ENCODE measurements at regions not wholly inside any gene's neighbourhood (a gene's known extent, or its start where the extent isn't known, plus 50 kb on each side); places are given as distances from the start of the nearest gene placed in this dataset.

DNA sequence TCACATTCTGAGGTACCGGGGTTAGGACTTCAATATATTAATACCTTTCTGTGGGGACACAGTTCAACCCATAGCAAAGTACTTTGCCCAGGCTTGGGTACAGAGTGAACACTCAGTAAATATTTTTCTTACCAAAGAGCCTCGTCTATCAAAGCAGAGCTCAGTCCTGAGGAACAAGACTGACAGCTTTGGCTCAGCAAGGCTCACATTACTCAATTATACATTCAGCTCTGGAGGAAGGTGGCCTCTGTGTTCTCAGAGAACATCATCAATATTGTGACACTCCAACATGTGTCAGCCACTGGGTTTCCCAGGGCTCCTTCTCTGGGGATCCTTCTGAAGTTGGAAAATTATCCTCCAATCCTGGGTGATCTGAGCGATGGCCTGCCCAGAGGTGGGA lies 186.4 kb downstream of the NMUR2 start:
- no peak for TF ChIP-seq ELF1 (IDR thresholded peaks at IDR 0.05; ENCODE audit: borderline replicate concordance, low read depth)
- TF ChIP-seq EZH2 (IDR thresholded peaks at IDR 0.05) = no peak
- no peak for TF ChIP-seq SRF (IDR thresholded peaks at IDR 0.05; ENCODE audit: low read depth)
- TF ChIP-seq, protein P1, sequence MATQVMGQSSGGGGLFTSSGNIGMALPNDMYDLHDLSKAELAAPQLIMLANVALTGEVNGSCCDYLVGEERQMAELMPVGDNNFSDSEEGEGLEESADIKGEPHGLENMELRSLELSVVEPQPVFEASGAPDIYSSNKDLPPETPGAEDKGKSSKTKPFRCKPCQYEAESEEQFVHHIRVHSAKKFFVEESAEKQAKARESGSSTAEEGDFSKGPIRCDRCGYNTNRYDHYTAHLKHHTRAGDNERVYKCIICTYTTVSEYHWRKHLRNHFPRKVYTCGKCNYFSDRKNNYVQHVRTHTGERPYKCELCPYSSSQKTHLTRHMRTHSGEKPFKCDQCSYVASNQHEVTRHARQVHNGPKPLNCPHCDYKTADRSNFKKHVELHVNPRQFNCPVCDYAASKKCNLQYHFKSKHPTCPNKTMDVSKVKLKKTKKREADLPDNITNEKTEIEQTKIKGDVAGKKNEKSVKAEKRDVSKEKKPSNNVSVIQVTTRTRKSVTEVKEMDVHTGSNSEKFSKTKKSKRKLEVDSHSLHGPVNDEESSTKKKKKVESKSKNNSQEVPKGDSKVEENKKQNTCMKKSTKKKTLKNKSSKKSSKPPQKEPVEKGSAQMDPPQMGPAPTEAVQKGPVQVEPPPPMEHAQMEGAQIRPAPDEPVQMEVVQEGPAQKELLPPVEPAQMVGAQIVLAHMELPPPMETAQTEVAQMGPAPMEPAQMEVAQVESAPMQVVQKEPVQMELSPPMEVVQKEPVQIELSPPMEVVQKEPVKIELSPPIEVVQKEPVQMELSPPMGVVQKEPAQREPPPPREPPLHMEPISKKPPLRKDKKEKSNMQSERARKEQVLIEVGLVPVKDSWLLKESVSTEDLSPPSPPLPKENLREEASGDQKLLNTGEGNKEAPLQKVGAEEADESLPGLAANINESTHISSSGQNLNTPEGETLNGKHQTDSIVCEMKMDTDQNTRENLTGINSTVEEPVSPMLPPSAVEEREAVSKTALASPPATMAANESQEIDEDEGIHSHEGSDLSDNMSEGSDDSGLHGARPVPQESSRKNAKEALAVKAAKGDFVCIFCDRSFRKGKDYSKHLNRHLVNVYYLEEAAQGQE (IDR thresholded peaks at IDR 0.05; ENCODE audit: low read depth) = no peak
- TF ChIP-seq, protein P2, sequence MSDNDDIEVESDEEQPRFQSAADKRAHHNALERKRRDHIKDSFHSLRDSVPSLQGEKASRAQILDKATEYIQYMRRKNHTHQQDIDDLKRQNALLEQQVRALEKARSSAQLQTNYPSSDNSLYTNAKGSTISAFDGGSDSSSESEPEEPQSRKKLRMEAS (IDR thresholded peaks at IDR 0.05) = no peak
- TF ChIP-seq, protein P3, sequence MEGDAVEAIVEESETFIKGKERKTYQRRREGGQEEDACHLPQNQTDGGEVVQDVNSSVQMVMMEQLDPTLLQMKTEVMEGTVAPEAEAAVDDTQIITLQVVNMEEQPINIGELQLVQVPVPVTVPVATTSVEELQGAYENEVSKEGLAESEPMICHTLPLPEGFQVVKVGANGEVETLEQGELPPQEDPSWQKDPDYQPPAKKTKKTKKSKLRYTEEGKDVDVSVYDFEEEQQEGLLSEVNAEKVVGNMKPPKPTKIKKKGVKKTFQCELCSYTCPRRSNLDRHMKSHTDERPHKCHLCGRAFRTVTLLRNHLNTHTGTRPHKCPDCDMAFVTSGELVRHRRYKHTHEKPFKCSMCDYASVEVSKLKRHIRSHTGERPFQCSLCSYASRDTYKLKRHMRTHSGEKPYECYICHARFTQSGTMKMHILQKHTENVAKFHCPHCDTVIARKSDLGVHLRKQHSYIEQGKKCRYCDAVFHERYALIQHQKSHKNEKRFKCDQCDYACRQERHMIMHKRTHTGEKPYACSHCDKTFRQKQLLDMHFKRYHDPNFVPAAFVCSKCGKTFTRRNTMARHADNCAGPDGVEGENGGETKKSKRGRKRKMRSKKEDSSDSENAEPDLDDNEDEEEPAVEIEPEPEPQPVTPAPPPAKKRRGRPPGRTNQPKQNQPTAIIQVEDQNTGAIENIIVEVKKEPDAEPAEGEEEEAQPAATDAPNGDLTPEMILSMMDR (IDR thresholded peaks at IDR 0.05 in 2 of 3, conservative IDR thresholded peaks at IDR 0.05 in 1 of 3; ENCODE audit: borderline replicate concordance in 1 of 3, insufficient read depth in 1 of 3, low read depth in 2 of 3, low read length in 2 of 3) = no peak
- no peak for TF ChIP-seq SP1 (IDR thresholded peaks at IDR 0.05; ENCODE audit: low read depth)

All from HCT116 (cell line).